LNCaP clone FGC (cell line): ENCODE measurements at regions not wholly inside any gene's neighbourhood (a gene's known extent, or its start where the extent isn't known, plus 50 kb on each side); places are given as distances from the start of the nearest gene placed in this dataset.

Experiments used
- DNase-seq: peaks from one replicate; pipeline ENCODE4 v3.0.0-alpha.2; 2011; ENCODE audit warnings: low read depth
- H3K4me3 ChIP-seq: 2 replicates; pipeline ENCODE4 v1.5.1; 2011; ENCODE audit warnings: mild to moderate bottlenecking, low read depth, low read length, control low read depth
- TF ChIP-seq, protein P1 (sequence below): IDR thresholded peaks from 2 replicates; pipeline ENCODE4 v1.5.1; 2012; ENCODE audit warnings: mild to moderate bottlenecking; ENCODE audit not compliant: control insufficient read depth, insufficient read depth; ENCODE audit errors: extremely low read depth

GRCh38 chr22:26994801-26995200, 337.4 kb downstream of the MIAT start:
- TF ChIP-seq, protein P1, sequence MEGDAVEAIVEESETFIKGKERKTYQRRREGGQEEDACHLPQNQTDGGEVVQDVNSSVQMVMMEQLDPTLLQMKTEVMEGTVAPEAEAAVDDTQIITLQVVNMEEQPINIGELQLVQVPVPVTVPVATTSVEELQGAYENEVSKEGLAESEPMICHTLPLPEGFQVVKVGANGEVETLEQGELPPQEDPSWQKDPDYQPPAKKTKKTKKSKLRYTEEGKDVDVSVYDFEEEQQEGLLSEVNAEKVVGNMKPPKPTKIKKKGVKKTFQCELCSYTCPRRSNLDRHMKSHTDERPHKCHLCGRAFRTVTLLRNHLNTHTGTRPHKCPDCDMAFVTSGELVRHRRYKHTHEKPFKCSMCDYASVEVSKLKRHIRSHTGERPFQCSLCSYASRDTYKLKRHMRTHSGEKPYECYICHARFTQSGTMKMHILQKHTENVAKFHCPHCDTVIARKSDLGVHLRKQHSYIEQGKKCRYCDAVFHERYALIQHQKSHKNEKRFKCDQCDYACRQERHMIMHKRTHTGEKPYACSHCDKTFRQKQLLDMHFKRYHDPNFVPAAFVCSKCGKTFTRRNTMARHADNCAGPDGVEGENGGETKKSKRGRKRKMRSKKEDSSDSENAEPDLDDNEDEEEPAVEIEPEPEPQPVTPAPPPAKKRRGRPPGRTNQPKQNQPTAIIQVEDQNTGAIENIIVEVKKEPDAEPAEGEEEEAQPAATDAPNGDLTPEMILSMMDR, result no peak
- DNase-seq, result no peak
- no peak overlapping the region for H3K4me3 ChIP-seq

- DNase-seq, result no peak
- no peak overlapping the region for H3K4me3 ChIP-seq
- TF ChIP-seq, protein P1, result no peak
Observed at GRCh38 chr22:26995235-26995634, 337.8 kb downstream of the MIAT start.

DNA sequence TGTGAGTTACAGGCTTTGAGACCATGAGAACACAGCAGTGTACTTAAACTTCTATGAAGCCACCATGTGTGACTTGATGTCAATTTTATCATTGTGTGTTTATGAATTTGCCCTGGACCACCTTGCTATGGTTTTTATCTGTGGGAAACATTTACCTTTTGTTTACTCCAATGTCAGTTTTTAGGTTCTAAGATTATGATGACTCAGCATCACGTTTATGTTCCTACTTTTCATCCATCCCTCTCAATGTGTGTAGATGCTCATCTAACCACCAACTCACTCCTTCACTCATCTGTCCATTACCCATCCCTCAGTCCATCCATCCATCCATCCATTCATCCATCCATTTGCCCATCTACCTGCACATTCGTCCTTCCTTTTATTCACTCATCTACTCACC, 338.8 kb downstream of the MIAT start:
- TF ChIP-seq, protein P1, result no peak
- no peak for DNase-seq
- no peak overlapping the region for H3K4me3 ChIP-seq

DNA sequence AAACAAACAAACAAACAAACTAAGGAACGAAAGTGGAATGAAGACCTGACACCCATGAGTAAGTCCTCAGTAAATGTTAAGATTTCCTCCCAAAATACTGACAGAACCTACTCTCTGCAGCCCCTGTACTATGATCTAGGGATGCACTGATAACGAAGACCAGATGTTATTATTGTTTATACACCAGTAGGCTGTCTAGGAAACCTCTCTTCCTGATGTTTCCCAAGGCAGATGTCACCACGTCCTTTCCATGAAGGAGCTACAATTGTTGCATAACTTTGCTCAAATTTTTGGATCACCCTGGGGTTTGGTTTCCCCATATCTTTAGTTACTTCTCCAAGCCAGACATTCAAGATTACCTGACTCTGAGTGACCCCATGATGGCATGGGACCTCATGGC, 340.7 kb downstream of the MIAT start:
- no peak overlapping the region for H3K4me3 ChIP-seq
- TF ChIP-seq, protein P1, result no peak
- DNase-seq, result no peak

DNA sequence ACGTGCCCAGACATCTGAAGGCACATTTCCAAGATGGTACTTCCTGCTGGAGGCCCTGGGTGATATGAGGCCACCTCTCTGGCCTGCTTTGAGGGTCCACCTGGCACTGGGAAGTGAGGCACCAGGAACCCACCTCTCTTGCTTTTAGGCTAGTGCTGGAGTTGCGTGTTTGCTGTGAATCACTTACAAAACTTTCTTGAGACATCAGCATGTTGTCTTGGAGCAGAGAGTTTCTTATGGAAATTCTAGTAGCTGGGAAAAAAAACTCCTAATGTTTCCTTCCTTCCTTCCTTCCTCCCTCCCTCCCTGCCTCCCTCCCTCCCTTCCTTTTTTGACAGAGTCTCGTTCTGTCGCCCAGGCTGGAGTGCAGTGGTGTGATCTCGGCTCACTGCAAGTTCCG, 341.3 kb downstream of the MIAT start:
- TF ChIP-seq, protein P1, result no peak
- DNase-seq, result no peak
- no peak overlapping the region for H3K4me3 ChIP-seq

DNA sequence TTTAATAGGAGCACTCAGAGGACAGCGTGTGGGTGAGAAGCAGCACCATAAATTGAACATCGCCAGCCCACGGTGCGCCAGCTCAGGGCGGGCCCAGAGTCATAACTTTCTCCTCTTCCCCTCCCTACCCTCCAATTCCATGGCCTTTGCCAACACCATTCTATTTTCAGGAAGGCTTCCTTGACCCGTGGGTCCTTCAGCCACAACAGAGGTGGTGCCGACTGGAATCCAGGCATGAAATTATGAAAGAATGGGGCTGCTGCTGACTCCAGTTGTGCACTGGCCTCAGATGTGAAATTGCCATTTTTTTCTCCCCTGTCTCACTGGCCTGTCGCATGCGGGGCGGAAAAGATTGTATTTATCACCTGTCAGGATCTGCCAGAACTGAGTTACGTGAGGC, 345.9 kb downstream of the MIAT start:
- TF ChIP-seq, protein P1, result no peak
- DNase-seq, result no peak
- no peak overlapping the region for H3K4me3 ChIP-seq

GRCh38 chr22:27004434-27004833, 347.0 kb downstream of the MIAT start:
- no peak for DNase-seq
- H3K4me3 ChIP-seq, result no peak overlapping the region
- TF ChIP-seq, protein P1, result no peak
